Loucy (cell line): ENCODE measurements at regions not wholly inside any gene's neighbourhood (a gene's known extent, or its start where the extent isn't known, plus 50 kb on each side); places are given as distances from the start of the nearest gene placed in this dataset.

Experiments
- CTCF ChIP-seq: fragments of 200-600 bp; sonication (generic); conservative IDR thresholded peaks from 2 replicates; pipeline ENCODE4 v1.5.1; 2014; ENCODE audit warnings: mild to moderate bottlenecking, antibody characterized with exemption, low read length
- EZH2phosphoT487 ChIP-seq: fragments of 200-600 bp; IDR thresholded peaks from 2 replicates; pipeline ENCODE4 v1.6.1; 2018; ENCODE audit warnings: antibody characterized with exemption, mild to moderate bottlenecking, moderate library complexity, borderline replicate concordance

GRCh38 chr12:97630875-97631274, 168.3 kb downstream of the RMST start:
- TF ChIP-seq CTCF (no peak), EZH2phosphoT487 (no peak)
